BE2C (cell line): ENCODE measurements at regions not wholly inside any gene's neighbourhood (a gene's known extent, or its start where the extent isn't known, plus 50 kb on each side); places are given as distances from the start of the nearest gene placed in this dataset.

ENCODE experiments used
- DNase-seq: peaks from one replicate; pipeline ENCODE4 v3.0.0-alpha.2; 2020
- H3K27me3 ChIP-seq: fragments of 250-450 bp; sonication (Bioruptor Pico); 2 replicates; pipeline ENCODE4 v1.5.1; 2020; ENCODE audit warnings: mild to moderate bottlenecking
- H3K36me3 ChIP-seq: fragments of 250-450 bp; sonication (Bioruptor Pico); 2 replicates; pipeline ENCODE4 v1.5.1; 2020; ENCODE audit warnings: mild to moderate bottlenecking
- H3K4me1 ChIP-seq: fragments of 250-450 bp; sonication (Bioruptor Pico); 2 replicates; pipeline ENCODE4 v1.5.1; 2020
- H3K4me3 ChIP-seq: 2 replicates; pipeline ENCODE4 v1.5.1; 2011; ENCODE audit warnings: low read depth, low read length
- H3K9me3 ChIP-seq: fragments of 250-450 bp; sonication (Bioruptor Pico); 2 replicates; pipeline ENCODE4 v1.5.1; 2020
- TF ChIP-seq, protein P1 (sequence below): IDR thresholded peaks from 2 replicates; pipeline ENCODE4 v1.5.1; 2012; ENCODE audit warnings: mild to moderate bottlenecking, low read depth, low read length

DNA sequence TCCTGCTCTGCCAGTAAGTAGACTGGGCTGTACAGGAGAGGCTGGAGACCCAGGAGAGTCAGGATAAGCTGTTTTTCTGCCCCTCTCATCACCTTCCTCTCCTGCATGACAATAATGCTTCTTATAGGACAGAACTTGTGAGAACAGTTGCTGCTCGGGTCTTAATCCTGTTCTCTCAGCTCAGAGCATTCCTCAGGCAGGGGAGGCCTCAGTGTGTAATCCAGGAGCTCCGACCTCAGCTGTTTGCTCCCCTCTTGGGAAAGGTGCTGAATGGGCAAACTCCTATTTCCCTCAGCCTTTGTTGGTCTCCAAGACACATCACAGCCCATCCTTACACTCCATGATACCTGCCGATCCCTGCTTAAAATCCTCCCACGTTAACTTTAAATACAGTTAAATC, 134.9 kb upstream of the LRFN2 start:
- Histone ChIP-seq H3K4me1 (peaks cover 55% of the 10 kb centered on the region), H3K27me3 (no peaks in the 10 kb centered on the region), H3K9me3 (no peaks in the 10 kb centered on the region), H3K36me3 (no peaks in the 10 kb centered on the region), H3K4me3 (no peak overlapping the region)
- no peak for DNase-seq
- TF ChIP-seq, protein P1, sequence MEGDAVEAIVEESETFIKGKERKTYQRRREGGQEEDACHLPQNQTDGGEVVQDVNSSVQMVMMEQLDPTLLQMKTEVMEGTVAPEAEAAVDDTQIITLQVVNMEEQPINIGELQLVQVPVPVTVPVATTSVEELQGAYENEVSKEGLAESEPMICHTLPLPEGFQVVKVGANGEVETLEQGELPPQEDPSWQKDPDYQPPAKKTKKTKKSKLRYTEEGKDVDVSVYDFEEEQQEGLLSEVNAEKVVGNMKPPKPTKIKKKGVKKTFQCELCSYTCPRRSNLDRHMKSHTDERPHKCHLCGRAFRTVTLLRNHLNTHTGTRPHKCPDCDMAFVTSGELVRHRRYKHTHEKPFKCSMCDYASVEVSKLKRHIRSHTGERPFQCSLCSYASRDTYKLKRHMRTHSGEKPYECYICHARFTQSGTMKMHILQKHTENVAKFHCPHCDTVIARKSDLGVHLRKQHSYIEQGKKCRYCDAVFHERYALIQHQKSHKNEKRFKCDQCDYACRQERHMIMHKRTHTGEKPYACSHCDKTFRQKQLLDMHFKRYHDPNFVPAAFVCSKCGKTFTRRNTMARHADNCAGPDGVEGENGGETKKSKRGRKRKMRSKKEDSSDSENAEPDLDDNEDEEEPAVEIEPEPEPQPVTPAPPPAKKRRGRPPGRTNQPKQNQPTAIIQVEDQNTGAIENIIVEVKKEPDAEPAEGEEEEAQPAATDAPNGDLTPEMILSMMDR, result no peak

DNA sequence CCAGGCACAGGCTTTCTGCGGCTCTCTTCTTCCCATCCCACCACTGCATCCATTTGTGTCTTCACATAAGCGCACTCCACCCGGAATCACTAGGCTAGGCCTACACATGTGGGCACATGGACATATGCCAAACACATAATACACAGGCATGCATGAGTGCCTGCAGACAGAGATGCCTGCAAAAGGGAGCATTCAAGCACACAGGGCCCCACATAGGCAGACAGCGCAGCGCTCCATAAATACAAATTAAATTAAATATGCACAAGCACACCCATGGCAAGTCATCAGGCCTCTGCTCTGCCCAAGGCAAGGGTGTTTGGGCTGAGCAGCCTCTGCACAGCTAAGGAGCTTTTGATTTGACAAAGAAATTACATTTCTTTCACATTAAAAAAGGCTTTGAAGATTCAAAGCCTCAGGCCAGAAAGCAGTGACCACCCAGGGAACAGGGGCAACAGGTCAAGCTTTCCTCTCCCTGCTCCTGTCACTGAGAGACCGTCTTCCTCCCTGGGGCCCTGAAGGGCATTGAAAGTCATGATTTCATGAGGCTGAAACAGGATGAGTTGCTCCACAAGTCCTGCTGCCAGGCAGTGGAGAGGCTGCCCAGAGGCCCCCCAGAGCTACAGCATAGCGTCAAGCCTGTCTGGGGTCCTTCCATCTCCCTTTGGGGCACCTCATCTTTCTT, 134.2 kb upstream of the LRFN2 start:
- TF ChIP-seq, protein P1, result no peak
- peak; percentile 85 for DNase-seq
- Histone ChIP-seq H3K27me3 (no peaks in the 10 kb centered on the region), H3K36me3 (no peaks in the 10 kb centered on the region), H3K9me3 (no peaks in the 10 kb centered on the region), H3K4me1 (peaks cover 55% of the 10 kb centered on the region), H3K4me3 (no peak overlapping the region)

DNA sequence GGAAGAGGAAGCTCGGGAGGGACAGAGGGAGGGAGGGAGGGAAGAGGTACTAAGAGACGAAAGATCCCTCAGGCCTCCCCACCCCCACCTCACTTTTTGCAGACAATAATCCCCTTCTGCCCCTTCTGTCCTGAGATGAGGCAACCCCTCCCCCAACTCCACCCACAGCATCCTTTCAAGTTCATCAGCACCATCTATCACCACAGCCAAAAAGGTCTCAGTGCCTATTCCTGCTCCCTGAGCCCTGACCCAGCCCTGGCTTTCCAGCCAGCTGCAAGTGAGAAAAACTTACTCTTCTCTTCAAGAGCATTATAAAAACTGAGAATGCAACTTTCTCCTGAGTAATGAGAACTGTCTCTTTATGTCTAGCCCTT, 133.2 kb upstream of the LRFN2 start:
- peak; percentile 28 for DNase-seq
- Histone ChIP-seq H3K27me3 (no peaks in the 10 kb centered on the region), H3K9me3 (no peaks in the 10 kb centered on the region), H3K4me3 (no peak overlapping the region), H3K36me3 (no peaks in the 10 kb centered on the region), H3K4me1 (peaks cover 62% of the 10 kb centered on the region)
- TF ChIP-seq, protein P1, result no peak

DNA sequence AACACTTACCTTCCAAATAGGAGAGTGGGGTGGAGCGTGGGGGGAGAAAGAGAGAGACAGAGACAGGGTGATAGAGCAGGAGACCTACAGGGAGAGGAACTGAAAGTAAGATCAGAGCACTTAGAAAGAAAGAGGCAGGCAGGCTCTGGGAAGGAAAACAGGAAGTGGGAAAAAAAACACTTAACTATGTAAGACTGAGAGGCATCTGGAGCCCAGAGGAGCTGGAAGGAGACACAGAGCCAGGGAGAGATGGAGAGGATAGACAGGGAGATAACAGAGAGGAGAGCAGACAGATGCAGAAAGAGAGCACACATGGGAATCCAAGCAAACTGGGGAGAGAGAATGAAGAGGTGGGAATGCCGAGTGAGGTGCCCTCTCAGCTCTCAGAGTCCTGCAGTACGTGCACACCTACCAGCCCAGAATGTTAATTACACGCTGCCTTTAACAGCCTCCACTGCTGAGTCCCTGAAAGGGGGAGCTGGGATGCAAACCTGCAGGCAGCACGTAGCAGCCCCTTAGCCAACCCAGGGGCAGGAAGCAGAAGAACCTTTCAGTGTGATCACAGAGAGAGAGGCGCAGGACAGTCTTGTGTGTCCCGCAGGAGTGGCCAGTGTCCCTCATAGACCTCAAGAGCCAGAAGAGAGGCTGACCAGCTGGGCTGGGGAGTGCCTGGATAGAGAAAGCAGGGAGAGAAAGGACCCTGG, 132.7 kb upstream of the LRFN2 start:
- Histone ChIP-seq H3K36me3 (no peaks in the 10 kb centered on the region), H3K27me3 (no peaks in the 10 kb centered on the region), H3K9me3 (no peaks in the 10 kb centered on the region), H3K4me3 (peak overlapping the region; percentile 6), H3K4me1 (peaks cover 67% of the 10 kb centered on the region)
- peak; percentile 61 for DNase-seq
- TF ChIP-seq, protein P1, result no peak

DNA sequence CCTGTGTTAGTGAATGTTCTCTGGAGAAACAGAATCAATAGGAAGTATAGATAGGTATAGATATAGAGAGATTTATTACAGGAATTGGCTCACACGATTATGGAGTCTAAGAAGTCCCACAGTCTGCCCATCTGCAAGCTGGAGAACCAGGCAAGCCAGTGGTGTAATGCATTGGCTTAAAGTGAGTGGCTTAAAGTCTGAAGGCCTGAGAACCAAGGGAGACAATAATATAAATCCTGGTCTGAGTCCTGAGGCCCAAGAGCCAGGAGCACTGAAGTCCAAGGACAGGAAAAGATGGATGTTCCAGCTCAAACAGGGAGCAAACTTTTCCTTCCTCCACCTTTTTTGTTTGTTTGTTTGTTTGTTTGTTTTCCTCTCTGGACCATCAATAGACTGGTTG, 131.2 kb upstream of the LRFN2 start:
- Histone ChIP-seq H3K9me3 (no peaks in the 10 kb centered on the region), H3K4me1 (peaks cover 58% of the 10 kb centered on the region), H3K27me3 (no peaks in the 10 kb centered on the region), H3K36me3 (no peaks in the 10 kb centered on the region), H3K4me3 (no peak overlapping the region)
- no peak for DNase-seq
- TF ChIP-seq, protein P1, result no peak

DNA sequence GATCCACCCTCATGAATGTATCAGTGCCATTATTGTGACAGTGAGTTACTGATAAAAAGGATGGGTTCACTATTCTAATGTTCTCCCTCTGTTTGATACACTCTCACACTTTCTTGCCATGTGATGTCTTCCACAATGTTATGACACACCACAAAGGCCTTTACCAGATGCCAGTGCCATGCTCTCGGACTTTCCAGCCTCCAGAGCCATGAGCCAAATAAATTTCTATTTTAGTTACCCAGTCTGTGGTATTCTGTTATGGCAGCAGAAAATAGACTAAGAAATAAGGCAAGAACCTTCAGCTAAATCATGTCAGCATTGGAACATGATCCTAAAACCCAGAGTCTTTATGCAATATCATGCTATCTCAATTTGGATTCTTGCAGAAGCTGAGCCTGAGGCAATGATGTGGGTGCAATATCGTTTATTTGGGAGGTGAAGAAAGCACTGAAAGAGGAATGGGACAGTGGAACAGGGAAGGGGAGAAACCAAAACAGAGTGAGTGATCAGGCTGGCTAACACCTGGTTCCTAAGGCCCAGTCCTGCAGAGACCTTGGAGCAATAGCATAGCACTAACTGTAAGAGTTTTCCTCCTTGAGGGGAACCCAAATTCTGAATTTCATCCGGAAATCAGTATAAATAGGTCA, 130.4 kb upstream of the LRFN2 start:
- Histone ChIP-seq H3K27me3 (no peaks in the 10 kb centered on the region), H3K4me1 (peaks cover 54% of the 10 kb centered on the region), H3K4me3 (no peak overlapping the region), H3K9me3 (no peaks in the 10 kb centered on the region), H3K36me3 (no peaks in the 10 kb centered on the region)
- TF ChIP-seq, protein P1, result no peak
- no peak for DNase-seq
